ENCODE measurements at regions not wholly inside any gene's neighbourhood (a gene's known extent, or its start where the extent isn't known, plus 50 kb on each side); places are given as distances from the start of the nearest gene placed in this dataset.
"Not testable (repeated sequence)": the region's sequence is repeated elsewhere in the genome, so short reads cannot be mapped to it uniquely, and the experiment has no call there.

DNA sequence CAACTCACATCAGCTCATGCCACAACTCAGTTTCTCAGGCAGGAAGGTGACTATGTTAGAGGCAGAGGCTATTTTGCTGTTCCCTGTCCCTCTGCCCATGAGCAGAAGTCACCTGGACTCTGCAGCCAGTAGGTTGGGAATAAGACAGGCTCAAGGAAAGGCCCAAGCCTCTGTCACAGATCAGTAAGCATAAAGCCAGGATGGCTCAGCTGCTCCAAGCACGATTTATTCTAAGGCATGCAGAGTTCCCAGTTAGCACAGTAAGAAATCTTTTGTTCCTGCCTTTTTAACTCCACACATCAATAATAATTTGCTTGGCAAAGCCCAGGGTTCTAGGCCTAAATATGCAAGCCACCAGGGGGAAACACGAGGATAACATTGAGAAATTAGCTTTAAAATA lies 249.0 kb upstream of the ADRA1B start:
- H3K27me3 Mint-ChIP-seq = peaks cover 3% of the 10 kb centered on the region
- H3K4me1 Mint-ChIP-seq = no peaks in the 10 kb centered on the region
- peaks cover 2% of the 10 kb centered on the region for H3K36me3 Mint-ChIP-seq
- H3K27ac Mint-ChIP-seq = no peak overlapping the region
- H3K9me3 Mint-ChIP-seq = peaks cover 6% of the 10 kb centered on the region
- no peak overlapping the region for H3K4me3 Mint-ChIP-seq

DNA sequence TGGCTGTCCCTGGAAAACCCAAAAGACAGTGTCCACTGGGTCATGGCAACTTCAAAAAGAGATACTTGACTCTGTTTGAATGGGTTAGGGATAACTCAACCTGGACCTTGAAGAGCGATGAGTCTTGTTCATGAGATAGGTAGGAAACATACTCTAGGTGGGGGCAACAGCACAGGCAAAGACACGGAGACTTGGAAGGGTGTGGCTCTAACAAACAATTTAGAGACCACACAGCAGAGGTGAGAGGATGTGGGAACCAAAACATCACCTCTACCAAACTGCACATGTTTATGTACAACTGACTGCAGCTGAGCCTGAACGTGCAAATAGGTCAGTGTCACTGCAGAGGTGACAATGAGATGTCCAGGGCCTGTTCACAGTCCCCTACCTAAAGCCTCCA lies 247.7 kb upstream of the ADRA1B start:
- peaks cover 2% of the 10 kb centered on the region for H3K36me3 Mint-ChIP-seq
- H3K9me3 Mint-ChIP-seq = peaks cover 12% of the 10 kb centered on the region
- no peaks in the 10 kb centered on the region for H3K4me1 Mint-ChIP-seq
- peaks cover 3% of the 10 kb centered on the region for H3K27me3 Mint-ChIP-seq
- no peak overlapping the region for H3K4me3 Mint-ChIP-seq
- no peak overlapping the region for H3K27ac Mint-ChIP-seq

DNA sequence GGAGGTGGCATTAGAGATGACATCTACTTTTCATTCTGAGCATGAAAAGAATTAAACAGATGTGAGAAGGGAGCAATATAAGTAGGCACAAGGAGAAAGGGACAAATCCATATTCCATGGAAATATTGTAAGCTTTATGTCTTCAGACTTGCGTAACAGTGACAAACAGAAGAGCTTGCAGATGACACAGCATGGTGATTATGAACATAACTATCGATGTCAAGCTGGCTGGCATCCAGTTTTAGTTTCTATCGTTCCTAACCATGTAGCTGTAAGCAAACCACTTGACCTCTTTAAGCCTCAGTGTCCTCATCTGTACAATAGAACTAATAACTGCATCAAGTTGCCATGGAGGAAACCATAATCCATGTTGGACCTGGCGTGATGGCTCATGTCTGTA lies 246.7 kb upstream of the ADRA1B start:
- peaks cover 3% of the 10 kb centered on the region for H3K27me3 Mint-ChIP-seq
- peaks cover 2% of the 10 kb centered on the region for H3K36me3 Mint-ChIP-seq
- H3K27ac Mint-ChIP-seq = no peak overlapping the region
- H3K9me3 Mint-ChIP-seq = peaks cover 15% of the 10 kb centered on the region
- H3K4me3 Mint-ChIP-seq = no peak overlapping the region
- no peaks in the 10 kb centered on the region for H3K4me1 Mint-ChIP-seq

DNA sequence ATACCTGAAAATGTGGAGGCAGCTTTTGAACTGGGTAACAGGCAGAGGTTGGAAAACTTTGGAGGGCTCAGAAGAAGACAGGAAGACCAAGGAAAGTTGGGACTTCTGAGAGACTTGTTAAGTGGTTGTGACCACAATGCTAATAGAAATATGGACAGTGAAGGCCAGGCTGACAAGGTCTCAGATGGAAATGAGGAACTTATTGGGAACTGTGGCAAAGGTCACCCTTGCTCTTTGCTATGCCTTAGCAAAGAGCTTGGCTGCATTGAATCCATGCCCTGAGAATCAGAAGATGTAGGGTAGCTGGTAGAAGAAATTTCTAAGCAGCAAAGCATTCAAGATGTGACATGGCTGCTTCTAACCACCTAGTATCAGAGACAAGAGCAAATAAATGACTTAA lies 244.4 kb upstream of the ADRA1B start:
- Mint-ChIP-seq H3K4me1 (no peaks in the 10 kb centered on the region), H3K27ac (no peak overlapping the region), H3K36me3 (peaks cover 2% of the 10 kb centered on the region), H3K4me3 (no peak overlapping the region), H3K9me3 (peaks cover 15% of the 10 kb centered on the region), H3K27me3 (peaks cover 3% of the 10 kb centered on the region)

DNA sequence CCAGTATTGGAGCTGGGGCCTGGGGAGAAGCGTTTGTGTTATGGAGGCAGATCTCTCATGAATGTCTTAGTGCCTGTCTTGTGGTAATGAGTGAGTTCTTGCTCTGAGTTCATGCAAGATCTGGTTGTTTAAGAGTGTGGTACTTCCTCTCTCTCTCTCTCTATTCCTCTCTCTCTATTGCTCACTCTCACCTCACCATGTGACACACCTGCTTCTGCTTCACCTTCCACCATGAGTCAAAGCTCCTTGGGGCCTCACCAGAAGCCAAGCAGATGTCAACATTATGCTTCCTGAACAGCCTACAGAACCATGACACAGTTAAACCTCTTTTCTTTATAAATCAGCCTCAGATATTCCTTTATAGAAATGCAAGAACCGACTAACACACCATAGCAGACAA lies 242.7 kb upstream of the ADRA1B start:
- H3K27ac Mint-ChIP-seq = no peak overlapping the region
- H3K4me1 Mint-ChIP-seq = no peaks in the 10 kb centered on the region
- peaks cover 3% of the 10 kb centered on the region for H3K36me3 Mint-ChIP-seq
- H3K9me3 Mint-ChIP-seq = peaks cover 15% of the 10 kb centered on the region
- H3K4me3 Mint-ChIP-seq = no peak overlapping the region
- peaks cover 3% of the 10 kb centered on the region for H3K27me3 Mint-ChIP-seq

DNA sequence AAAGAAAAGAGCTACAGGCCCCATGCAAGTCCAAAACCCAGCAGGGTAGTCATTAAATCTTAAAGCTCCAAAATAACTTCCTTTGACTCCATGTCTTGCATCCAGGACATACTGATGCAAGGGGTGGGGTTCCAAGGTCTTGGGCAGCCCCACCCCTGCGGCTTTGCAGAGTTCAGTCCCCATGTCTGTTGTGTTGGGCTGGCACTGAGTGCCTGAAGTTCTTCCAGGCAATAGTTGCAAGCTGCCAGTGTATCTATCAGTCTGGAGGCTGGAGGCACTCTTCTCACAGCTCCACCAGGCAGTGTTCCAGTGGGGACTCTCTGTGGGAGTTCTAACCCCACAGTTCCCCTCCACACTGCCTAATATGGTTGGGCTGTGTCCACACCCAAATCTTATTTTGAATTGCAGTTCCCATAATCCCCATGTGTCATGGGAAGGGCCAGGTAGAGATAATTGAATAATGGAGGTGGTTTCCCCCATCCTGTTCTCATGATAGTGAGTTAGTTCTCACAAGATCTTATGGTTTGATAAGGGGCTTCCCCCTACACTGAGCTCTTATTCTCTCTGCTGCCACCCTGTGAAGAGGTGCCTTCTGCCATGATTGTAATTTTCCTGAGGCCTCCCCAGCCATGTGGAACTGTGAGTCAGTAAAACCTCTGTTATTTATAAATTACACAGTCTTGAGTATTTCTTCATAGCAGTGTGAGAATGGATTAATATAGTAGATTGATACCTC lies 237.5 kb upstream of the ADRA1B start:
- no peaks in the 10 kb centered on the region for H3K27me3 Mint-ChIP-seq
- H3K4me3 Mint-ChIP-seq = no peak overlapping the region
- peak overlapping the region; percentile 8 for H3K27ac Mint-ChIP-seq

DNA sequence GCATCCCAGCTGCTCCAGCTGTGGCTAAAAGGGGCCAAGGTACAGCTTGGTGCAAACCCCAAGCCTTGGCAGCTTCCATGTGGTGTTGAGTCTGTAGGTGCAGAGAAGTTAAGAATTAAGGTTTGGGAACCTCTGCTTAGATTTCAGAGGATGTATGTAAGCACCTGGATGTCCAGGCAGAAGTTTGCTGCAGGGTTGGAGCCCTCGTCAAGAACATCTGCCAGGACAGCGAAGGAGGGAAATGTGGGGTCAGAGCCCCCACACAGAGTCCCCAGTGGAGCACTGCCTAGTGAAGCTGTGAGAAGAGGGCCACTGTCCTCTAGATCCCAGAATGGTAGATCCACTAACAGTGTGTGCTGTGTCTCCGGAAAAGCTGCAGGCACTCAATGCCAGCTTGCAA lies 236.2 kb upstream of the ADRA1B start:
- Mint-ChIP-seq H3K36me3 (peaks cover 6% of the 10 kb centered on the region), H3K27me3 (no peaks in the 10 kb centered on the region), H3K4me3 (no peak overlapping the region), H3K4me1 (peaks cover 14% of the 10 kb centered on the region), H3K9me3 (peaks cover 6% of the 10 kb centered on the region), H3K27ac (no peak overlapping the region)

More for the DNA sequence above, 237.5 kb upstream of the ADRA1B start:
- Mint-ChIP-seq H3K9me3 (peaks cover 6% of the 10 kb centered on the region), H3K4me1 (peaks cover 14% of the 10 kb centered on the region), H3K36me3 (peaks cover 6% of the 10 kb centered on the region)

DNA sequence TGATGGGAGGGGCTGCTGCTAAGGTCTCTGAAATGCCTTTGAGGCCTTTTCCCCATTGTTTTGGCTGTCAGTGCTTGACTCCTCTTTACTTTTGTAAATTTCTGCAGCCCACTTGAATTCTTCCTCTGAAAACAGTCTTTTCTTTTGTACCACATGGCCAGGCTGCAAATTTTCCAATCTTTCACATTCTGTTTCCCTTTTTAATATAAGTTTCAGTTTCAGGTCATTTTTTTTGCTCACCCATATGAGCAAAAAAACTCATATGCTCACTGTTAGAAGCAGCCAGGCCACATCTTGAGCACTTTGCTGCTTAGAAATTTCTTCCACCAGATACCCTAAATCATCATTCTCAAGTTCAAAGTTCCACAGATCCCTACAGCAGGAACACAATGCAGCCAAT lies 234.6 kb upstream of the ADRA1B start:
- H3K4me3 Mint-ChIP-seq = no peak overlapping the region
- peaks cover 6% of the 10 kb centered on the region for H3K36me3 Mint-ChIP-seq
- peaks cover 14% of the 10 kb centered on the region for H3K4me1 Mint-ChIP-seq
- no peak overlapping the region for H3K27ac Mint-ChIP-seq
- H3K27me3 Mint-ChIP-seq = no peaks in the 10 kb centered on the region
- H3K9me3 Mint-ChIP-seq = peaks cover 6% of the 10 kb centered on the region

DNA sequence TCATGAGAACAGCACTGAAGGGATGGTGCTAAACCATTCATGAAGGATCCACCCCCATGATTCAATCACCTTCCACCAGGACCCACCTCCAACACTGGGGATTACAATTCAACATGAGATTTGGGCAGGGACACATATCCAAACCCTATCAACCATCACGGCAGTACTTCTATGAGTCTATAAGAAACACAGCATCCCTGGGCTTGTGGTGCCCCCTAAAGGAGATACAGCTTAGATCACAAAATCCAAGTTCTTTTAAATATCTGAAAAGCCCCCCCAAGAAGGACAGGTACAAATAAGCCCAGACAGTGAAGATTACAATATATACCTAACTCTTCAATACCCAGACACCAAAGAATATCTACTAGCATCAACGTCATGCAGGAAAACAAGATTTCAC lies 233.7 kb upstream of the ADRA1B start:
- Mint-ChIP-seq H3K27ac (no peak overlapping the region), H3K9me3 (peaks cover 6% of the 10 kb centered on the region), H3K36me3 (peaks cover 6% of the 10 kb centered on the region), H3K4me1 (peaks cover 14% of the 10 kb centered on the region), H3K4me3 (no peak overlapping the region), H3K27me3 (peaks cover 2% of the 10 kb centered on the region)

DNA sequence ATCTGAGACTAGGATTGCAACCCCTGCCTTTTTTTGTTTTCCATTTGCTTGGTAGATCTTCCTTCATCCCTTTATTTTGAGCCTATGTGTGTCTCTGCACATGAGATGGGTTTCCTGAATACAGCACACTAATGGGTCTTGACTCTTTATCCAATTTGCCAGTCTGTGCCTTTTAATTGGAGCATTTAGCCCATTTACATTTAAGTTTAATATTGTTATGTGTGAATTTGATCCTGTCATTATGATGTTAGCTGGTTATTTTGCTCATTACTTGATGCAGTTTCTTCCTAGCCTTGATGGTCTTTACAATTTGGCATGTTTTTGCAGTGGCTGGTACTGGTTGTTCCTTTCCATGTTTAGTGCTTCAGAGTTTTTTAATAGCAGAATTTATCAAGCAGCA lies 228.4 kb upstream of the ADRA1B start:
- H3K4me1 Mint-ChIP-seq, H3K27ac Mint-ChIP-seq, H3K4me3 Mint-ChIP-seq, H3K36me3 Mint-ChIP-seq, H3K9me3 Mint-ChIP-seq: not testable (repeated sequence)
- peaks cover 16% of the 10 kb centered on the region for H3K27me3 Mint-ChIP-seq

DNA sequence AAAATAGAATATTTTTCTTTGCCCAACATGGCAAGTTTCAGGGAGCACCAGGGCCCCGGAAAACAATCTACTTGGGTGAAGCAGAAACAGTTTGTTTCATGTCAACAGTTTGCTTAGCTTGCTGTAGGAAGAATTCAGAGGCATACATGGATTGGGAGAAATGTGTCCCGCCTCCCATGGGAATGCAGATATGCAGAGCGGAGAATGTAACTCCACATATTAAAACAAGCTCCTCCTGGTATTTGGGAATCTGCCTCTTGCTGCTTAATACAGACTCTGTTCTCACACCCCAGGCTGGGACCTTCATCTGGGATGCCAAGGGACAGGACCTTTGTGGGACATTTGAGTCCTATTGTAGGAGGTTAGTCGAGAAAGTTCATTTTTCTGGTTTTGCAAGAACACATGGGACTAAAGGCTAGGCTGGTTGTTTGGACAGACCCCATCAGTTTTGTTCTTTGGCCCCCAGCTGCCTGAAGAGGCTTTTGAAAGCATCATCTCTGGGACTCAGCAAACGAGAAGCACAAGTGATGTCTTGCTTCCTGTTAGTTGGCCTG lies 220.5 kb upstream of the ADRA1B start:
- H3K27me3 Mint-ChIP-seq = peaks cover 6% of the 10 kb centered on the region
- H3K4me3 Mint-ChIP-seq = no peak overlapping the region
- no peaks in the 10 kb centered on the region for H3K36me3 Mint-ChIP-seq
- H3K9me3 Mint-ChIP-seq = peaks cover 6% of the 10 kb centered on the region
- no peaks in the 10 kb centered on the region for H3K4me1 Mint-ChIP-seq
- no peak overlapping the region for H3K27ac Mint-ChIP-seq

DNA sequence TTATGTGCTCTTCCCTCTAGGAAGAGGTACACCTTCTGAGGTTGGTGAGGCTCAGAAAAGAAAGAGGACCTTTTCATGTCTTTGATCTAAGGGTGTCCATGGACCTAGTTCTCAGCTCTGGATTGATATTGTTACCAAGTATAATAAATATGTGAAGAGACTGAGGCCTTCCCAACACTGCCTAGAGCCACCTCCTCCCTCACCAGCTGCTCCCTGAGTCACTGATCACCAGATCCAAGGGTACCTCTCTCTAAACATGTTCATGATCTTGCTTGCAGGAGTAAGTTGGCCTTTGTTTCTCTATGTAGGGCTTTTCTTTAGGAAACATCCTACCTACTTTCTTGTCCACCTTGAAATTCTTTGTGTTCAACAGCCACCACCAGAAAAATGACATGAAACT lies 218.8 kb upstream of the ADRA1B start:
- Mint-ChIP-seq H3K9me3 (peaks cover 6% of the 10 kb centered on the region), H3K36me3 (no peaks in the 10 kb centered on the region), H3K27ac (no peak overlapping the region)

DNA sequence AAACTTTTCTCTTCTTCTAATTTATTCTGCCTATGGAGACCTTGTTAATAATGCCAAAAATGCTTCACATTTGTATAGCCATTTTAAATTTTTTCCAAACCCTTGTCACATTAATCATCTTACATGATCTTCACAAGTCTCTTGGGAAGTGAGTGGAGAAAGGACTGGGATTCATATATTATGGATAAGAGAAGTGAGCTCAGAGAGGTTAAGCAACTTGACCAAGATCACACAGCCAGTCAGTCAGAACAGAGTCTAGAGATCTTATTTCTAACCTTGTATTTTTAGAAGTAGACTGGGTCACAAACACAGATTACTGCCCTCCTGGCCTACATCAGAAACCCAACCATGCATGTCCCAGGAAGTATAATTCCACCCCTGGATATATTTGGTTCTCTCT lies 218.0 kb upstream of the ADRA1B start:
- H3K9me3 Mint-ChIP-seq = peaks cover 6% of the 10 kb centered on the region
- peaks cover 3% of the 10 kb centered on the region for H3K27me3 Mint-ChIP-seq
- H3K4me3 Mint-ChIP-seq = no peak overlapping the region
- H3K27ac Mint-ChIP-seq = no peak overlapping the region
- no peaks in the 10 kb centered on the region for H3K4me1 Mint-ChIP-seq
- no peaks in the 10 kb centered on the region for H3K36me3 Mint-ChIP-seq

More for the DNA sequence above, 218.8 kb upstream of the ADRA1B start:
- no peaks in the 10 kb centered on the region for H3K4me1 Mint-ChIP-seq
- peaks cover 3% of the 10 kb centered on the region for H3K27me3 Mint-ChIP-seq
- no peak overlapping the region for H3K4me3 Mint-ChIP-seq

DNA sequence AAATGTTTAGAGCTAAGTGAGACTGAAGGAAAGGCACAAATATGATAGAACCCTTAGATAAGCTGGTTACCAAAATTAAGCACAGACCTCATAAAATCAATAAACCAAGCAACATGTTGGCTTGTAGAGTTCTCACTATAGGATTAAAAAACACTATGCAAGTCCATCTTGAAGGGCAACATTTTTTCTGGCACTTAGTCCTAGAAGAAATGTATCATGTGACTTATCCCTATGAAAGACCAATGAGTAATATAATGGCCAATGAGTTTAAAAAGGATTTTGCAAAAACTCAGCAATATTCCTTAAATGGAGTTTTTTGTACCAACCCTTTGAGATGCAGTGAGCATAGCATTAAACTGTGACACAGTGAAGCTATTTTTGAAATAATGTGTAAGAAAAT lies 216.3 kb upstream of the ADRA1B start:
- Mint-ChIP-seq H3K27me3 (peaks cover 7% of the 10 kb centered on the region), H3K27ac (no peak overlapping the region), H3K4me3 (no peak overlapping the region), H3K4me1 (no peaks in the 10 kb centered on the region), H3K36me3 (no peaks in the 10 kb centered on the region), H3K9me3 (no peaks in the 10 kb centered on the region)

DNA sequence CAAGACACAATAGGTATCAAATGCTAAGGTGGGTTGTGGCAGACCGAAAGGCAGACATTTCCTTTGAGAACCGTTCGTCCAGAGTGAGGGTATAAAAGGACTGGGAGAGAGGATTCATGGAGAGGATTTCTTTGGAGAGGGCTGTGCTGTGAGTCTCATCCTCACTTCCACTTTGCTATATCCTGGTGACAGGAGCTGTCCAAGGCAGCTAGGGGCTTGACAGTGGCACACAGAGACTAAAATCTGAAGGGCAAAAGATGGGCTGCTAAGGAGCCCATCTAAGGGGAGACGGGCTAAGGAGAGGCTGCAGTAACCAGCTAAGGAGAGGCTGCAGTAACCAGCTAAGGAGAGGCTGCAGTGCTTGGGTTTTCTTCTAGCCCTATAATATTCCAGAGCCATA lies 214.0 kb upstream of the ADRA1B start:
- Mint-ChIP-seq H3K27me3 (peaks cover 7% of the 10 kb centered on the region), H3K4me3 (no peak overlapping the region), H3K27ac (no peak overlapping the region), H3K4me1 (no peaks in the 10 kb centered on the region), H3K9me3 (peaks cover 5% of the 10 kb centered on the region), H3K36me3 (no peaks in the 10 kb centered on the region)

DNA sequence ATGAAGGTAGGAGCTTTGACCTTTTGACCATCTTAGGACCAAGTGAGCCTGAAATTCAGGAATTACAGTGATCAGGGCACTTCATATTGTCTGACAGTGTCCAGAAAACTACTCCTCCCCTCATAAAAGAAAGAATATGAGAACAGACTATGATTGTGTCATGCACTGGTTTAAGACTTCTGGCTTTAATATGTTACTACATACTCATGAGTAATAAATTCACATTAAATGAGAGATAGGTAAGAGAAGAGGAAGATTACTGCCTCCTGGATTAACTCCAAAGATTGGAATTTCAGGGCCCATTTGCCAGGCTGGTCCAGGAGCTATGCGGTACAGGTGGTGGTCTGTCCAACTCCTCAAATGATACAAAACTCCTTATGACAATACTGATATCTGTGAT lies 213.5 kb upstream of the ADRA1B start:
- Mint-ChIP-seq H3K27me3 (peaks cover 7% of the 10 kb centered on the region), H3K4me1 (no peaks in the 10 kb centered on the region), H3K36me3 (no peaks in the 10 kb centered on the region), H3K4me3 (no peak overlapping the region), H3K9me3 (peaks cover 8% of the 10 kb centered on the region), H3K27ac (no peak overlapping the region)

DNA sequence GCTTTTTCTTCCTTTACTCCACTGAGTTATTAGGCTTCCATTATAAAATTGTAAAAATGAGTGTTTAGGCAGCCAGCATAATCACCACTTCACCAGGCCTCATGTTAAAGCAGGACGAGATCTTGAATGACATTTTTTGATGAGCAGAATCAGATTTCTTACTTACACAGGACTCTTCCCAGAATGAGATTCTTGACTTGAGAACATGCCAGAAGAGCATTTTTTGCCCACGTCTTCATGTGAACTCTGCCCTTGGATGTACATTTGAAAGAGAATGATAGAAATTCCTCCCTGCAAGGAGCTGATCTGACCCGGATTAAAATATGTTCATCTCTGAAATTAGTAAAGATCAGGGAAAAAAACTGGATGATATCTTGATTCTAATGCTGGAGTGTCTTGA lies 212.1 kb upstream of the ADRA1B start:
- Mint-ChIP-seq H3K27me3 (peaks cover 8% of the 10 kb centered on the region), H3K36me3 (no peaks in the 10 kb centered on the region), H3K4me3 (no peak overlapping the region), H3K27ac (no peak overlapping the region), H3K4me1 (no peaks in the 10 kb centered on the region), H3K9me3 (peaks cover 8% of the 10 kb centered on the region)
